HG03060 (cell line): ENCODE measurements at regions not wholly inside any gene's neighbourhood (a gene's known extent, or its start where the extent isn't known, plus 50 kb on each side); places are given as distances from the start of the nearest gene placed in this dataset.
"Not testable (repeated sequence)": the region's sequence is repeated elsewhere in the genome, so short reads cannot be mapped to it uniquely, and the experiment has no call there.

ENCODE experiments used
- ATAC-seq: cut with Tn5 transposase; IDR thresholded peaks from one replicate; pipeline ENCODE4 v1.9.1; 2021; ENCODE audit warnings: low read depth, moderate number of reproducible peaks; ENCODE audit not compliant: unreplicated experiment

DNA sequence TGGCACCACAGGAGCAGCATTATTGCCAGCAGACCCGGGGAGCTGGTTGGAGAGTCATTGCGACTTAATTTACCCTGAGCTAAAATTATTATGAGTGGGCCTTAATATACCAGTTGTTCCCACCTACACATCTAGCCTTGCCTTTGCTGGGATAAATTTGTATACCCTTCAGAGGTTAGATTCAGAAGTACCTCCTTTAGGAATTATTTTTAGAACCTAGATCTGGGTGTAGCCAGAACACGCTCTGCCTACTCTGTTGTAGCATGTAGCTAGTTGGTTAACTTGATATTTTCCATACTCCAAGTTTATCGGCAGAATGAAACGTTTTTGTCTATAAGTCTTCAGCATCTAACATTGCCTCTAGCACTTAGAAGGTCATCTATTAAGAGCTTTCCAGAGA, 65.5 kb upstream of the SEC22B start:
- not testable (repeated sequence) for ATAC-seq

DNA sequence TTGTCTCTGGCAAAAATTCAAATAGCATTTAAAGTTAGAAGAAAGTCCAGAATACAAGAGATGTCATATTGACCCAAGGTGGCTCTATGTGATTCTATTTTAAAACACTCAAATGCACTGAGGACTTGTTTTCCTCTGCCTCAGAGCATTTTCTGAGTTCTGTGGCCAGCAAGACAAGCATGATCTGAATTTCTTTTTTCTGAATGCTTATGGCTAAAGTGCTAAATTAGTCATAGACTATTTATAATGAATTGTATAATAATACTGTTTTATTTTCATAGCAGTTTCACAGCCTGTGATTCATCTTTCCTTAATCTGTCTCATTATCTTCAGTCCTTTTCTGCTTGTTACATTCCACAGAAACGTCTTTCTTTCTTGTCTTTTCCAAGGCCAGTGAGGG, 63.9 kb upstream of the SEC22B start:
- ATAC-seq, result not testable (repeated sequence)

DNA sequence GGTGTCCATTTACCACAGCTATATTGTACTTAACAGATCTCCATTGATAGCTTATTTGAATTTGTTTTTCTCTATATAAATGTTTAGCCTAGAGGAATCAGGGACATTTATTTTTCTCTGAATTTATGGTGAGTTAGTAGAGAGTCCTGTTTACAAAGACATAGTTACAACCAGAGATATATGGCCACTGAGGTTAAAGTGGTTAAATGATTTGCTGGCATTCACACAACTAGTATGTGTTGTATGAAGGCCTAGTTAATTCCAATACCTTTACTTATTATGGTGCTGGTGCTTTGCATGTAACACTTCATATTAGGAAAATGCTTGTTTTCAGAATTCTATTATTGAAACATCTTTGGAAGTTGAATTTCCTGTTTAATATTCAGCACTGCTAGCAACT, 63.0 kb upstream of the SEC22B start:
- ATAC-seq, result not testable (repeated sequence)

DNA sequence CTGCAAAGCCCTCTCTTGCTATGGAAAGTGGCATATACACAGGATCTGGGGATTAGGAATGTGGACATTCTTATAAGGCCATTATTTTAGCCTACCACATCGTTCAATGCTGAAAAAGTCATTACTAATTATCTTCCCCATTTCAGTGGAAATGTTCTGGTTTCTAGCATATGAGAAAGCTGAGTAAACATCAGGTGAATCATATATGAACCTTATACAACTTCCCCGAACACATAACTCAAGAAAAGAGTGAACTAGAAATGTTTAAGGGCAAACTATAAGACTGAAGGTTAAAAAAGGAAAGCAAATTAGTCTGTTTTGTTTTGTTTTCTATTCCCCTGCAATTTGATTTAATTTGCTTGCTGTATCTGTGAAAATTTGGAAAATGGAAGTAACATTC, 62.5 kb upstream of the SEC22B start:
- not testable (repeated sequence) for ATAC-seq

DNA sequence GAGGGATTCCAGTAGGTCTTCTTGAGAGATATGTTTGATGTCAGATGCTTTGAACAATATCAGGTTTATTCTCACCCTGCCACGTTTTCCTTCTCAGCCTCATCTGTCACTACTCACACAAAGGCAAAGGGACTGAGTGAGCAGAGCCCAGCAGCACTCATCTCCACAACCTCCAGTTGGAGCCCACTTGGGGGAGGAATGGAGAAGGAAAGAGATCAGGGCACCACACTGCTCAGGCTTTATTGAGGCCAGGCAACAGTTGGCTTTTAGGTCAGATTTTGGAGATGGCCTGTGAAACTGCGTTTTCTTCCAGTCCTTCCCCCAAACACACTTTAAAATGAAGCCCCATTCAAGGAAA, 57.3 kb upstream of the SEC22B start:
- ATAC-seq, result not testable (repeated sequence)

DNA sequence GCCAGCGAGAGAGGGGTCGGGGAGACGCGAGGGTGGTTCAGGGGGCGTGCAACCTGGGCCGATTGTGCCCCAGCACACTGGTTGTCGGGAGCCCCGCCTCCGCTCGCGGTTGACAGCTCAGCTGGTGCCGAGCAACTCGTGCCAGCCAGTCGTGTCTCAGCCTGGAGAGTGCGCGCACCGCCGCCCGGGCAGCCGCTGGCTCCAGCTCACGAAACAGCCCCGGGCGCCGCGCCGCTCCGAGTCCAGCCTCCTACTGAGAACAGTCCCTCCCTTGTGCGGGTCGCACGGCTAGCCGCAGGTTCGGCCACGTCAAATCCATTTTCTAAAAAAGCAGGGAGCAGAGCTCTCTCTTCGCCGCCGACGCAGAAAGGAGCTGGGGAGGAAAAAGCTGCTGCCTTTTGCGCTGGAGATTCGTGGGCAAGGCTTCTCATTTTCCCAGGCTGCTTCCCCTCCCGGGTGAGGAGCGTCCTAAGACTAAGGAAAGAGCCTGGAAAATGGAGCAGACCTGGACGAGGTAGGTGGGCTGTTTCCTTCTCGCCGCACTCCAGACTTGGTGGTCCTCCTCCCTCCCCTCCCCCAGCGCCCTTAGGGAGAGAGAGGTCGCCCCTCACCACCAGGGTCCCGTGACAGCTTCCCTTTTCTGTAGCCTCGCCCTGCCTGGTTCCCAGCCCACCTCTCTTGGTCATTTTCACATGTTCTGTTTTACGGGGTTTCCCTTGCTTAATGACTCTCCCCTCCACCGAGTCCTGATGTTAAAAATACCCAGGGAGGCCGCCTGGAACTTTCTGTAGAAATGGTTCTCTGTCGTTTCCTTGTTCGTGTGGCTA, 56.7 kb upstream of the SEC22B start:
- not testable (repeated sequence) for ATAC-seq

DNA sequence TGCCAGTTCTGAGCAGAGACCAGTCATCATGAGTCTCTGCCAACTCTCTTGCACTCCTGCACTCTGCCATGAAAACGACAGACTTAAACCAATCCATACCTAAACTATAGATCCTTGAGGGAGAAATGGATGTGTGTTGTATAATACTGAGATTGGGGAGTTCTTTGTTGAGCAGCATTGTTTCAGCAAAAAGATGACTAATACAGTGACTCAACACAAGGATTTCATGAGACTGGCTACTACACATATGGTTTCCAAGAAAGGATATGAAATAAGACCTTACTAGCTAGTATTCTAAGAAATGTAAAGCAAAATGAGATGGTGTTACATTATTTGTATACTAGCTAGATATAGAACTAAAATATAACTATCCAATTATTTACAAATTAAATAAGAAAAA, 53.5 kb upstream of the SEC22B start:
- not testable (repeated sequence) for ATAC-seq
